Myocyte (in vitro differentiated cells): ENCODE measurements at regions not wholly inside any gene's neighbourhood (a gene's known extent, or its start where the extent isn't known, plus 50 kb on each side); places are given as distances from the start of the nearest gene placed in this dataset.

Experiments
- DNase-seq: peaks from one replicate; pipeline ENCODE4 v3.0.0-alpha.2; 2012; ENCODE audit warnings: low read depth

DNA sequence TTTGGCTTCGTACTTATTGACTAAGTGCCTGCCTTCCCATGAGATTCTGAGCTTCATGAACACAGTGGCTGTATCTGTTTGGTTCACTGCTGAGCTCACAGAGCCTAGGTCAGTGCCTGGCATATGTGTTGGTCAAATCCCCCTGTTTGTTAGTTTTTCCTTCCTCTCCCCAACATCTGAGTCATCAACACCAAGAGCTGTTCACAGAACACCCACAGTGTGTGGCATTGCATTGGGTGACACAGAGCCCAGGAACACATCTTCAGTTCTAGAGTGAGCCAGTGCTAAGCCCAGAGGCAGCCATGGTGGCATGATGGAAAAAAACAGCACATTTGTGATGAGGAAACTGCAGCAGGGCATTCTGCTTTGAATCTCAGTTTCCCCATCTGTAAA is 294.6 kb downstream of the SEC61B start:
- DNase-seq, result no peak

DNA sequence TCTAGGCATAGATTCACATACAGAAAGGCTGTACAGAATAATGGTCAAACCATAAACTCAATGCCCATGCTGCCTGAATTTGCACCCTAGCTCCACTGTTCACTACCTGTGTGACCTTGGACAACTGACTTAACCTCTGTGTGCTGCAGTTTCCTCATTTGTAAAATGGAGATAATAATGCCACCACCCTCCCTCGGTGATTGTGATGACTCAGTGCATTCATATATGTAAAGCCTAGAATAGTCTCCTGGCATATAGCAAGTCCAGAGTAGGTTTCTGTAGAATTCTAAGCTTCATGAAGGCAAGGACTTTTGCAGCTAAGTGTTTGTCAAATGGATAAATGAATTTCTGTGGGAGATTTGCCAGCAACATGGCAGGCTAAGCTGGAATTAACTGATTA is 297.8 kb upstream of the NR4A3 start:
- DNase-seq, result no peak

DNA sequence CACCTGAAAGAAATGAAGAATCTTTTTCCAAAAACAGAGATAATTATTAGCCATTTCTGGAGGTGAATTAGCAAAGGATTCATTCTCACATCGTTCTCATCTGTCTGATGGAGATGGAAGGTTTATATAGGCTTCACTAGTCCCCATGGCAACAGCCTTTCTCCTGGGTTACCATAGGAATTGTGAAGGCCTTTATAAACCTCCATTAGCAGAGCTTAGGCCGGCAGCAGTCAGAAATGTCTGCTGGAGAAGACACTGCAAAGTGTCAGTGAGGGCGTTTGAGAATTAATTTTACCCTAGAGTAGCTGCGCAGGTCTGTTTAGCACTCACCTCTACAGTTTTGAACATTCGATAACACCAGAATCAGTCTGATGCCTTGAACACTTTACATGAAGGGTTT is 290.4 kb upstream of the NR4A3 start:
- DNase-seq, result no peak

DNA sequence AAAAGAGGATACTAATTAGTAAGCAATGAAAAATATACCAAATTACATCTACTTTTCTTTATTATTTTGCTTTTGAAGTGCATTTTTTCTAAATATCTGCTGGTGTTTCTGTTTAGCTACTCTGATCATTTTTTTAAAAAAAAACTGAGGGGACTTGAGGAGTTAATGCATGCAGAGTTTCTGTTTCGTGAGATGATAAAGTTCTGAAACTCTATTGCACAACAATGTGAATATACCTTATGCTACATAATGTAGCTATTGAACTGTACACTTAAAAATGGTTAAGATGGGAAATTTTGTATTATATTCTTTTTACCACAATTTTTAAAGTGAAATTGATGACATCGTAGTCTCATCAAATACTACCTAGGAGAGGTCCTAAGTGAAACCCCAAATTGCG is 288.3 kb upstream of the NR4A3 start:
- DNase-seq, result no peak

DNA sequence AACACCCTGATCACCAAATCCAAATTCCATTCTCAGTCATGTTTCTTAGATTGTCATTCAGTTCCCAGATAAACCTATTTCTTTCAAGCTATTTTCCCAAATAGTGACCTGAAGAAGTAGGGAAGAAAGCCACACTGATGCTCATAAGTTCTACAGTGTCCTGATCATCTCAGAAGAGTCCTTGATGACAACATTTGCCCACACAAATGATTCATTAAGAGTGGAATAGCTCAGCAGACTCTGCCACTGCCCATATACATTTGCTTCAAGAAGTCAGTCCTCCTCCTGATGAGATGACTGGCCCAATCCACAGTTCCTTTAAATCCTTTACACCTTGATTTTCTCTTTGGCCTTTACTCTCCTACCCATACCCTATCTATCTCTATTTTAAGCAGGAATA is 283.7 kb upstream of the NR4A3 start:
- DNase-seq, result no peak

DNA sequence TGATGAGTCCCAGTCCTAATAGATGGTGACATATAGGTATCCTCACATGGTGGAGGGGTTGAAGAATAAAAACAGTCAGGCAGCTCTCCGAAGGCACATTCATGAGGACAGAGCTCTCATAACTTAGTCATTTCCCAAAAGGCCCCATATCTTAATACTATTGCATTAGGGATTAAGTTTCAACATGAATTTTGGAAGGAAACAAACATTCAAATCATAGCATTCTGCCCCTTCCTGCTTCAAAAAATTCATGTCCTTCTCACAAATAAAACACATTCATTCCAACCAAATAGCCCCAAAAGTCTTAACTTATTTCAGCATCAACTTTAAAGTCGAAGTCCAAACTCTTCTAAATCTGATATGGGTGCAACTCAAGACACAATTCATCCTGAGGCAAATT is 277.2 kb upstream of the NR4A3 start:
- no peak for DNase-seq

DNA sequence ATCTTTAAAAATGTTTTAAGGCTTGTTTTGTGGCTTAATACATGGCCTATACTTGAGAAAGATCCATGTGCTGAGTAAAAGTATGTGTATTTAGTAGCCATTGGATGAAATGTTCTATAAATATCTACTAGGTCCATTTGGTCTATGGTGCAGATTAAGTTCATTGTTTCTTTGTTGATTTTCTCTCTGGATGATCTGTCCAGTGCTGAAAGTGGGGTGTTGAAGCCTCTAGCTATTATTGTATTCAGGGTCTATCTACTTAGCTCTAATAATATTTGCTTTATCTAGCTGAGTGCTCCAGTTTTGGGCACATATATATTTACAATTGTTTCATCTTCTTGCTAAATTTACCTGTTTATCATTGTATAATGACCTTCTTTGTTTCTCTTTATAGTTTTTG is 272.2 kb upstream of the NR4A3 start:
- no peak for DNase-seq

DNA sequence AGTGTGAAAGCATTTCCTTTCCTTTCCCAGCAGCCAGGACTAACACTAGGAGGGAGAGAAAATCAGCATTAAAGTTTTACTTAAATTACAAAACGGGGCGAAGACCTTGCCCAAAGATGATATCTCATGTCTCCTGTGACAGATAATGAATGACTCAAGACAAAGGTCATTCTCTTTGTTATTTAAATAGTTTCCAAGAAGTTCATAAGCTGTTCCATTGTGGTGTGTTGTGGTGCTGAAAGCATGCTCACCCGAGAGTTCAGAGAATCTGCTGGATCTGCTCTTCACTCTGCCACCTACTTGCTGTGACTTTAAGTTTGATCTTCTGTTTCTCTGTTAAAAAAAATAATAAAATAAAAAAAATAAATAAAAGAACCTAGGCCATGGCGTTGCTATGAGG is 265.9 kb upstream of the NR4A3 start:
- no peak for DNase-seq

DNA sequence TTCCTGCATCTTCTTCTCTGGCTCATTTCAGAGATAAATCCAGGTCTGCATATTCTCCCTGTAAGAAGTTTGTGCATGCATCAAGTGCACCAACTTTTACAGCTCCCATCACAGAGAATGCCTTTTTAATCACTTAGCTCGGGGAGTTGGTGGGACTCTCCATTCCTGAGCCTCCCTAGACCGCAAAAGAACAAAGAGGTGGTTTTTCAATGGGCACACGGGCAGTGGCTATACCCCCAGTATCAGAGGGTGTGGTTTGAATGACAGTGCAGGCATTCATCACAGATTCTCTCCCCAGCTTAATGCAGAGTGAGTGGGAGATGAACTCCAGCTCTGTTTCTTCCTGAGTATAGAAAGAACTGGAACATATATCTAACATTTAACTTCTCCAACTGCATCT is 264.7 kb upstream of the NR4A3 start:
- DNase-seq, result no peak

DNA sequence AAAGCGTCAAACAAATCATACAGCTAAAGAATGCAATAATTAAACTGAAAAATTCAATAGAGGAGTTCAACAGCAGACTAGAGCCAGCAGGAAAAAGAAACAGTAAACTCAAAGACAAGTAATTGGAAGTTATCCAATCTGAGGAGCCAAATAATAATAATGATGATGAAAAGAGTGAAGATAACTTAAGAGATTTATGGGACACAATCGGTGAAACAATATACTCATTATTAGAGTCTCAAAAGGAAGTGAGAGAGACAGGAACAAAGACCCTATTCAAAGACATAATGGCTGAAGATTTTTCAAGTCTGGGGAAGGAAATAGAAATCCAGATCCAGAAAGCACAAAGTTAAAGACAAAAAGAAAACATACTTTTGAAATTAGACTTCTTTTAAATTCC is 263.9 kb upstream of the NR4A3 start:
- DNase-seq, result no peak

DNA sequence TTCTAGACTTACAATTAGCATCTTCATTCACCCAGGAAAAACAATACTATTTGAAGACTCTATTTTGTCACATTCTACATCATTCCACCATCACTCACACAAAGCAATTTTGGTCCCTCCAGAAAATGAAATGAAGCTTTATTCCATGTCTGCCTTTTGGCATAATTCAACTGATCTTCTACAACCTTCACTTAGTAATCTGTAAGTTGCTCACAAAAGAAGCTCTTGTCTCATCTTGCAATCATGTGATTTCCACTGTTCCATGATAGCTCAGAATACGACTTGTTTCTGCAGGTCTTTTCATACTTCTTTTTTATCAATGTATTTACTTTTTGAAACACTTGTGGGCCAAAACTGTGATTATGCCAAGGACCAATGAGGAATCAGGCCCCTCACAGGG is 261.9 kb upstream of the NR4A3 start:
- DNase-seq, result no peak

DNA sequence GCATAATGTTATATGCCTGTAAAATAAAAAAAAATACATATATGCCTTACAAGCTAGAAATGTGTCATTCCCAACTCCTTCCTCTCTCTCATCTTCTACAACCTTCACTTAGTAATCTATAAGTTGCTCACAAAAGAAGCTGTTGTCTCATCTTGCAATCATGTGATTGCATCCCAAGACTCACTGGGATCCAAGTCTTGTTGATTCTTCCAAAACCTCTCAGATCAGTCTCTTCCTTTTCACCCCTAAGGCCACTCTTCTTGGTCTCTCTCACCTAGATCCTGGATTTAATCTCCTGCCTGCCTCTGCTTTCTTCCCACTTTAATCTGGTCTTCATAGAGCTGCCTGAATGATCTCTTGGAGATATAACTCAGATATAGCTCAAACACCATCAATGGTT is 261.1 kb upstream of the NR4A3 start:
- DNase-seq, result no peak

DNA sequence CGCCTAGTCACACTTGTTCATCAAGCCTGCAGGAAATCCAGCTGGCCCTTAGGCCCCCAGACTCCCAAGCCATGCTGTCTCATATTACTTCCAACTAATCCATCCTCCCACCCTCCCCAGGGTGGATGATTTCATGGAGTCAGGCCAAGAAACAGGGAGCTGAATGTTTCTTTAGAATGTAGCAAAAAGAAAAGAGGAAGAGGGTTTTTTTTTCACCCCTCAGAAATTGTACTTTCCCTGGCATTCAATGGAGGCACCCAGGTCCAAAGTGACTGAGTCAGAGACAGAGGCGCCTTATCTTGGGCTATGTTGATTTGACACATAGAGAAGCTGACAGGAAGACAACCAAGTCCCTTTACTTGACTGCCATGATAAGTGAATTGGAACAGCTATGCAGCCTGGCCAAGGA is 260.2 kb upstream of the NR4A3 start:
- no peak for DNase-seq

DNA sequence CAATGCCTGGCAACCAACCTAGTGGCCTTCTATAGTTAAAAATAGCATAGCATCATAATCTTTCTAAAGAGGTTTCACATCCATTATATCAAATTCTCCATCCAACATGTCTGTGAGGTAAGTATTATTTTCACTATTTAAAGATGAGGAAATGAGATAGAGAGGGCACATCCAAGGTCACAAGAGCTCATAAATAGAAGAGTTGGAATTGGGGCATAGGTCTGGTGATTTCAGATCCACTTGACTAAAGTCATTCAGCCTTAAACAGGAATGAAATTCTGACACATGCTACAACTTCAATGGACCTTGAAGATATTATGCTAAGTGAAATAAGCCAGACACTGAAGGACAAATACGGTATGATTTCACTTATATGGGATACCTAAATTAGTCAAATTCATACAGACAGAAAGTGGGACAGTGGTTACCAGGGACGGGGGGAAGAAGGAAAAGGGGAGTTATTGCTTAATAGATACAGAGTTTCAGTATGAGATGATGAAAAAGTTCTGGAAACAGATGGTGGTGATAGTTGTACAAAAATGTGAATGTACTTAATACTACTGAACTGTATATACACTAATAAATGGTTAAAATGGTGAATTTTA is 259.6 kb upstream of the NR4A3 start:
- no peak for DNase-seq

DNA sequence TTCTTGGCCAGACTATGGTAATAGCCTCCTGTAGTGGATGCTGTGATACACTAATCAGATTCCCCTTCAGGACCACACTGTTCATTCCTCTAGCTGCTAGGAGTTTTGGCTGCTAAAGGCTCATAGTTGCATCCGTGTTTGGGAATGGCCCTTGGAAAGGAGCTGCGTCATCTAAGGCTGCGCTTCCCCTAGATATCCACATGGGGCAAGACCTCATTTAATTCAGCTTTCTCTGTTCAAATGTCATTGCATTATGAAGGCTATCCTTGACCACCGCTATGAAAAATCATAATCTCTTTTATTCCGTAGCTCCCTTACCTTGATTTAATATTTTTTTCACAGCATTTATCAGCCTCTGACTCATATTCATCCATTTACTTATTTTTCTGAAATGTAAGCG is 258.3 kb upstream of the NR4A3 start:
- DNase-seq, result no peak

DNA sequence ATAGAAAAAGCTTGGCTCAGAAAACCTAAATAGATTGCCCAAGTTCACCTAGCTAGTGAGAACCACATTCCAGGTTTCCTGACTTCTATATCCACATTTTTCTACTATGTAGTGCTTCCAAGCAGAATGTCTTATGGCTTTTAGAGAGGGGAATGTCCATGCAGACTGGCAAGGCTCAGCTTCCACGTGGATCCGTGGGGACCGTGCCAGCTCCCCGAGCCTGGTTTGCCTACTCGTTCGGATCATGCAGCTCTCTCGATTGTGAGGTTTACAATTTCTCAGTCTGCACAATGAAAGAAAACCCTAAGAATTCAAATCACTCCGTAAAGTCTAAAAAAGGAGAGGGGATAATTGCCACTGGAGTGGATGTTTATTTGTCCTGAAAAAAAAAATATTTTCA is 256.5 kb upstream of the NR4A3 start:
- no peak for DNase-seq

DNA sequence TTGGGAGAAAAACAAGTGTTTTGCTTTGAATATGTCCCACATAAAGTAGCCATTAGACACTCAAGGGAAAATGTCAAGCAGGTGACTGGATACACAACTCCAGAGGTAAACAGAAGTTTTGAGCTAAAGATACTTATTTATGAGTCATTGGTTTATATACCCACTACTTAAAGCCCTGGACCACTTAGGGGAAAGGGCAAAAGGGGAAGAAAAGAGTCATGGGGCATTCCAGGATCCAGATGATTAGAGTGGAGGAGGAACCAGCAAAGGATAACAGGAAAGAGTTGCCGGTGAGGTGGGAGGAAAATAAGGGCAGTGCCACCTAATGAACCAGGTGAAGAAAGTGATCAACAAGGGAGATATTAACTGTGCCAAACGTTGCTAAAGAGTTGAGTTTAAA is 254.2 kb upstream of the NR4A3 start:
- no peak for DNase-seq

DNA sequence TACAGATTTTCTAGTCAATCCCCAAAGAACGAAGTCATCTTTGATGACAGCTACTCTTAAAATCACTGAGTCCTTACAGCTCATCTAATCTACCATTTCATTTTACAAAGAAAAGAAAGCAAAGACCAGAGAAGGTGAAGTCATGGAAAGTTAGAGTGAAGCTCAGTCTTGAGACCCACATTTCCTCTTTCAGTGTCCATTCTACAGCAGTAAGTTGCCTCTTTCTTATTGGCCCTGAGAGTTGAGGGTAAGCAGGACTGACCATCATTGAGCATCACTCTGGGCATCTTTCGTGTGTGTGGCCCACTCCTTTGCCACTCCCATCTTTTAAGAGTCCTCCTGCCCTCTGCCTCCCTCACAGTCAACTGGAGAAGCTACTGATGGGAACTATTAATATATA is 251.8 kb upstream of the NR4A3 start:
- DNase-seq, result no peak

DNA sequence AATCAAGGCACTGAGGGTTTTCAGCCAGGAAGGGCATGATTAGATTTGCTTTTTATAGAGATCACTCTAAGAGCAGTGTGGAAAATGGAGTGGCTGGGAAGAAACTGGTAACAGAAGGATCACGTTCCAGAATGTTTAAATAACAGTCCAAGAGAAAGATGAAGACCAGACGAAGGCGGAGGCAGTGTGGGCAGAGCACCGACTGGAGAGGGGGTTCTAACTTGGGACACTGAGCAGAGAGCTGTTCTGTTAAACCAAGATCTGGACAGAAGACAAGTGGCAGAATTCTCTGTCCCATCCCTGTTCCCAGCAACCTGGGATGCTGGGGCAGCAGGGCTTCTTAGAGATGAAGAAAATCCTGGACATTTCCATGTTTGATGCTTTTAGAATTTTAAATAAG is 249.1 kb upstream of the NR4A3 start:
- no peak for DNase-seq

DNA sequence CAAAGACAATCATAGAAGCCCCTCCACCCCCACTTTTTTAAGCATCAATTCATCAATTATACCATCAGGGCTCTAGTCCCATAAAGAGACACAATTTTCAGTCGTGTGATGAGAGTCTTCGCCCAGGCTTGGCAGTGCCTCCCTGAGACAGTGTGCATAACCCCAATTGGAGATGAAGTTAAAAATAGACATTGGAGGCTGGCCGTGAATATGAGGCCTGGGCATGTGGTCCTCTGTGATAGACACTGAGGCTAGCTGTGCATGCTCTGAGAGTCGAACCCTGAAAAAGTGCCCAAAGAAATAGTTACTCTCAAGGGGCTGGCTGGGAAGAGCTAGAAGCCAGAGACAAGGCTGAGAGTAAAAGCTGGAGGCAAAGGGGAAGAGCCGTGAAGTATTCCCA is 248.6 kb upstream of the NR4A3 start:
- peak; percentile 6 for DNase-seq

DNA sequence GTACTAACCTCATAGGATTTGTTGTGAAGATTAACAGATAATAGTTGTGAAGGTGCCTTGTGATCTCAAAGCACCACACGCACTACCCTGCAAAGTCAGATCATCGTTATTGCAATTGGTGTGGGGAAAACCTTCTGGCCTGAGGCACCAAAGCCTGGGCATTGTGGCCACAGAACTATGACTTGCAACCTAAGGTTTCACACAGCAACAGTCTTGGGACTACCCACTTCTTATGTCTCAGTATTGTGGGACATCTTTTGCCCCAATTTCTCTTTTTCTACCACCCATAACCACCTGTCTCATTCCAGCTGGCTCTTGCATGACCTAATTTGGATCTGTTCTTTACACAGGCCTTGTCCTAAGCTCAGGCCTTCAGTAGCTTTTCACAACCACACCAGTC is 247.8 kb upstream of the NR4A3 start:
- no peak for DNase-seq

DNA sequence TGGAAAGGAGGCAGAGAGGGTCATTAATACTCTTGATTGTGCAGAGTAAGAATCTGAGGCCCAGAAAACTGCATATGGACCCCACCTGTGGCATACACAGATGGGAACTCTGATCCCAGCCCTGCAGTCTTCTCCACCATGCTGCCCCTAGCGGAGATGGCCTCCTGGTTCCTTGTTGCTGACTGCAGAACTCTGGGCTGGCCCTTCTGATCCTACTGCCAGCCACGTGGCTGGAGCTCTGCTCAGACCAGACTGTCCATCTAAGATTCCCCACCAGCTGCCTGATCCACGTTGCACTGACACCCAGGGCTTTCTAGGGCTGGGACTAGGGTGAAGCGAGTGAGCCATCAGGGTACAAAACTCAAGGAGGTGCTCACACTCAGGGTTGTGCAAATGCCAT is 245.7 kb upstream of the NR4A3 start:
- no peak for DNase-seq

DNA sequence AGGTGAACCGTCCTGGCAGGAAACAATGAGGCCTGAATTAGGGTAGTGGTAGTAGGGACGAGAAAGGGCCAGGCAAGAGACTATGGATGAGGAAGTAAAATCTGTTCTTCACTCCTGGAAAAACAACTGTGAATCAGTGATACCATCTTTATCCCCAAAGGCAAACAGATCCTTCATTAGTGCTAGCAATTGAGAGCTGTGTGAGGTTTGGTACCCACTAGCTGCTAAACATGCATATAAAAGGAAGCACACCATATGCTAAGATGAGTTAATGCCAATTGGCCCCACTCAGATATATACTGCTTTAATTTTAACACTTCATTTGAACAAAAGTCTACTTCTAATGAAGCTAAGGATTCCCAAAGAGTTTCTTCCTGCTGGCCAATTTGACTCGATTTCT is 244.8 kb upstream of the NR4A3 start:
- DNase-seq, result no peak

DNA sequence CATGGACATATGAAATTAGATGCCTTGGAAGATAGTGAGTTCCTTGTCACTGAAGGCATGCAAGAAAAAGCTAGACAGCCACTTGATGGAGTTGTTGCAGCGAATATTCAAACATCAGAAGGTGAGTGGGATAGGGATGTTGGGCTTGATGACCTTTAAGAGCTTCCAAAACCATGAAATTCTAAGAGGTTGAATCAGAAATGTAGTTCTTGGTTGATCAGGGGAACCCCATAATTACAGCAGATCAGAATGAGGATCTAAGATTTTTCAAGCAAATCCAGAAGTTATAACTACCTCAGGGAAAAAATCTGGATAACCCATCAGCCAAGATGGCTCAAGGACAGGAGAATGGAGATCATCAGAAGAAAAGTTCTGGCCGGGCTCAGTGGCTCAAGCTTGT is 244.3 kb upstream of the NR4A3 start:
- DNase-seq, result no peak
